ENCODE measurements at regions not wholly inside any gene's neighbourhood (a gene's known extent, or its start where the extent isn't known, plus 50 kb on each side); places are given as distances from the start of the nearest gene placed in this dataset.
A peak's percentile ranks its signal among the peaks of the same experiment; 100 is the strongest.

DNA sequence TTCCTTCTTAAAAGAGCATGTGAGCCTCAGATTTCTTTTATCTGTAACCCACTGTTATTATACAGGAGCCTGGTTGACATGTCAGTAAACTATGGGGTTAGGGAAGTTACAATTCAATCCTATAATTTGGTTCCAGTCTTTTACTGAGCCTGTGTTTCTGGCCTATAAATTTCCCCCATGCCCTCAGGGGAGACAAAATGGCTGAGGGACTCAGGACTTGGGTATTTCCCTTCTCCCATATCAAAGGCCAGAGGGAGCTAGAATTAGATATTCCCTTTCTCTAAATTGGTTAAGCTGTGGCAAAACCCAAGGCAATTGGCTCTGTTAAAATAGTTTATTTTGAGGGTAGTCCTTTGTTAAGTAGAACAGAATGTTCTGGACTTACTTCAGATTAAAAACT, 823.2 kb downstream of the TLE1 start:
- DNase-seq (ENCODE audit: low read depth, low spot score) = no peak

DNA sequence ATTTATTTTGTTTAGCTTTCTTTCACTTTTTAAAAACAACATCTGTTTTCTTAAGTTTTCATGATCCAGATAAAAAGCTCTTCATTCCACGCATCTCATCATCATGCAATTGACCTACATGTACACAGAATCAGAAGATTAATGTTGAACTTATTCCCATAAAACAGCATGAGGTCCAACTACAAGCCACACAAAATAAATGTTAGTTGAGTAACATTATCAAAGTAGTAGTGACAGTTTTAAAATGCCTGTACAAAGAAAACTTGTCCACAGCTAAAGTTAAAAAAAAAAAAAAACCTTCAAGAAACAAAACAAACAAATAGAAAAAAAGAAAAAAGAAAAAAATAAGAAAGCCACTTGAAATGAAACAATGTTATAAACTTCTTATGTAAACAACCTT, 846.3 kb downstream of the TLE1 start:
- no peak for DNase-seq (ENCODE audit: low read depth, low spot score)

DNA sequence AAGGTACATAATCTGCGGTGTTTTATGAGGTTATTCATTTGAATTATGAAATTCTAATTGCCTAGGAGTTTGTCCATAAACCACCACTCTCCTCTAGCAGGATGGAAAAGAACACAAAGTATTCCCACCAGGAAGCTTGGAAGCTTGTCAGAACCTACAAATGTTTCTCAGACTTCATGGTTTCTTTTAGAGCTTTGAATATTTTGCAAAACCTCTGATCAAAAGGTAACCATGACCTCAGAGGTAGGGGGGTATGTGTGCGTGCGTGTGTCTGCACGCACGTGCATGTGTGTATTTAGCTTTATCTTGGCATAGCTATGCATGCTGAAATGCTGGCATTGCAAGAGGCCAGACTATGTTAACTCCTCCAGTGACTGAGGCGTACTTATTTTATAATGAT, 847.0 kb downstream of the TLE1 start:
- peak; percentile 62 for DNase-seq (ENCODE audit: low read depth, low spot score)

DNA sequence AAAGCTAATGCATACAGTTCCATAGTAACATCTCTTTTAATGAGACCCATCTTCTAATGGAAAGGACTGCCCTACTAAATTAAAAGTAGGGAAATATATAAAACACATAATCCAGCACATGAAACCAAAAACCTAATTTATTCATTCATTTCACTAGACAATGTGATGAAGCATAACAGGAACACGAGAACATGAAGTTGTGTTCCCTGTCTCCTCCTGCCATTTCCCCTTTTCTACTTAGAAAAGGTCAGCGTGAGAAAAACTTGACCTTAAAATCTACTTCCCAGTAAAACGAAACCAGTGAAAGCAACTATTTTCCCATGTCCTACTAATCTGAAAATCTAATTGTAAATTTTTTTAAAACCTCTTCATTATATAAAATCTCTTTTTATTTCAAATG, 847.5 kb downstream of the TLE1 start:
- DNase-seq (ENCODE audit: low read depth, low spot score) = no peak

DNA sequence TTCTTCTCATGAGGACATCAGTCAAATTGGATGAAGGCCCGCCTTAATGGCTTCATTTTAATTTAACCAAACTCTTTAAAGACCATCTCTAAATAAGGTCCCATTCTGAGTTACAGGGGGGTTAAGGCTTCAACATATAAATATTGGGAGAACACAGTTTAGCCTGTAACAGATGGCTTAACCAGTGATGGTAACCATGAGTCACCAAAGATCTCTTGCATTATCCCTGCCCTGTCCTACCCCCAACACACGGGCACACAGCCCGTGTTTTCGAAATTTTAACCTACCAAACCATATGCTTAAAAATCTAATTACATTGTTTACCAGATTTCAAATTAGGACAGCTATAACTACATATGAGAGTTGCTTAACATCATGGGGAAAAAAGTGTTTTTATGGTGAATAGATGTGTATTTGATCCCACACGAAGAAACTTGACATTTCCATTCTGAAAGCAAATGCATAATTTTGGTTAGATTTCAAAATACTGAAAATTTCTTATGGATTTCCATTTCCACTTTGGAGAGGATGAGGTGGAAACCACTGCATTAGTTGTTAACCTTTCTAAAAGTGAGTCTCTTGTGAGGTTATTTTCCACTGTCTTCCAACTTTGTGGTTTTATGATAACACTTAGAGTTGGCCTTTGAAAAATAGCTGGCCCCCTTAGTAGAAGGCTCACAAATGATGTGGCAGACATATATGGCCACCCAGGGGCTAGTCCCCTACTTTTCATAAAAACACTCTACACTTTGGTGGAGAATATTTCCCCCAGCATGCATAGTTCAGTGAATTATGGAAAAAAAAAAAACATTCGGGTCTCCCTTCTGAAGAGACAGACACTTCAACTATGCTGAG, 849.3 kb downstream of the TLE1 start:
- DNase-seq (ENCODE audit: low read depth, low spot score) = no peak

DNA sequence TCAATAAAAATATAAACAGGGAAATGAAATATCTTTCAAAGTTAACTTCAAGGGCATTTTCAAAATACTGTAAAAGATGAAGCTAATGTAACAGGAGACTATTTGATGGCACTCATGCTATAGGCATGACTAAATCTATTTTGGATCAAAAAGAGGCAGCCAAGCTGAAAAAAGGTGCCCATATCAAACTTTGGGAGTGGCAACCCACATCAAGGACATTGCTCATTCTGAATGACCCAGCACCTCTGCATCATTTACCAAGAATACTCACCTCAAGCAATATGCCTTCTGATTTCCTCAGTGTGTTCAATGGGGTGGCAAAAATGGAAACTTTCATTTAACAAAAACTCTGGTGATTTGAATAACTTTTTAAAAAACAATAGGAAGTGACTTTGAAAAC, 853.3 kb downstream of the TLE1 start:
- DNase-seq (ENCODE audit: low read depth, low spot score) = no peak

DNA sequence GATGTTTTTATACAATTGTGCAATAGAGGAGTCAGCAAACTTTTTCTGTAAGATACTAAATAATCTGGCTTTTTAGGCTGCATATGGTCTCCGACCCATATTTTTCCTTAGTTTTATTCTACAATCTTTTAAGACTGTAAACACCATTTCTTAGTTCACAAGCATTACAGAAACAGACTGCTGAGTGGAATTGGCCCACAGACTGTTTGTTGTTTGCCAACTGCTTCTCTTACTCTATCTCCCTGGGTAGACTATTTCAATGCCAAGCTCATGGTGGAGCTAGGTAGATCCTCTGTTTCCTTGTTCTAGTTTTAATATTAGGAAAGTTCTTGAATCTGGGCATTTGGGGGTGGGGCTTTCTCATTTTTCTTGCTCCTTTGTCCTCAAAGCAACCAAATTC, 857.6 kb downstream of the TLE1 start:
- DNase-seq (ENCODE audit: low read depth, low spot score) = no peak

DNA sequence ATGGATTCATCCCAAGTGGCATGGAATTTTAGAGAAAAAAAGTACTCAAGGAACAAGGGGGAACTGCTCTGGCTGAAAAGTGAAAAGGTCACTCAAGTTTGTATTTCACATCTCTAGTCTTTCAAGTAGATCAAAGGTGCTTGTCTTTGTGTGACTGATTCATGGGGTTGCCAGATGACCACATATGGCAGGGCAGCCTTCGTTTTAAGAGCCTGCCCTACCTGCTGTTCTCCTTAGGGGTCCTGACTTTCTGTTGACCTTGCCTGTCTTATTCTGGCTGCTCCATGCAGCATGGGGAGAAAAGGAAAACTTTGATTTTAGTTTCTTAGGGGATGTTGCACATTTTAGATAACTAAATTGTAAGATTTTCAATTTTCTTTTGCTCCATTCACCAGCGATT, 877.7 kb downstream of the TLE1 start:
- peak; percentile 62 for DNase-seq (ENCODE audit: low read depth, low spot score)

DNA sequence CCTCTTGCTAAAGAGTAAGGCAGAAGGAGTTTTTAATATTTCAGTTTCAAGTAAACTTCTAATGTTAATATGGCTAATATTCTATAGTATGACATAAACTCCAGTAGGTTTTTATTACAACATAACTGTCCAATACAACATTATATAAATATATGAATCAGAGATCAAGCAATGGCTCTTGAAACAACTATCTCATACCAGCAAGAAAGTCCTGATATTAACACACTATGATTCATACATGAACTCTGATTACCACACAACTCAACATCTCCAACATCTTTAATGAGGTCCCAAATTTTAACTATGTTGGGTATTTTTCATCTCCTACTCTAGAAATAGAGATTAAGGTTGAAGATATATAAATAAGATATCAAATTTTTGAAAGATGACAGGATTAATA, 878.3 kb downstream of the TLE1 start:
- no peak for DNase-seq (ENCODE audit: low read depth, low spot score)

DNA sequence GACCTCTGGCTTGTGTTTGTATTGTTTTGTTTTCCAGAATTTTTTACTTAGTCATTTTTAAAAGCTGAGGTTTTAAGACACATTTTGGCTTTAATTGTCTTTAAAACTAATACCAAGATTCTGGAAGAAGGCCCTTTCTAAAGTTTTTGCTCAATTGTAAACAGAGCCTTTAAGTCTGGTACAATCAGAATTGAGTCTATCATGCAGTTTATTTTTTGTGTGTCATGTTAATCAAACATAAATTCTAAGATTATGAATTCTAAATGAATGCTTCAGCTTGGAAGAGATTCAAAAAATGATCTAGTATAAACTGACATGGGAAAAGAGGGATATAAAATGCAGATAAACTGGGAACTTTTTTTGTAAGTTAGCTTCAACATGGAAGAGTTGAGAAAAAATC, 882.7 kb downstream of the TLE1 start:
- no peak for DNase-seq (ENCODE audit: low read depth, low spot score)

DNA sequence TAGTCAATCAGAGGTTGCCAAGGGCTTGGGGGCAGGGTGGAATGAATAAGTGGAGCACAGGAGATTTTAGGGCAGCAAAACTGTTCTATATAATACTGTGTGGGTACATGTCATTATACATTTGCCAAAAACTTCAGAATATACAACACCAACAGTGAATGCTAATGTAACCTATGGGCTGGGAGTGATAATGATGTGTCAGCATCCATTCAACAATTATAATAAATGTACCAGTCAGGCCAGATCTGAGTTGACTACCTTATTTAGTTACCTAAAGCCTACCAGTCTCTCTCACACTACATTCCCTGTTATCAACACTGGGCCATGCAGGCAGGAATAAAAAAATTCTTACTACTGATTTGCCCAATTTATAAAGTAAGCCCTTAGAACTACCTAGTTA, 884.5 kb downstream of the TLE1 start:
- DNase-seq (ENCODE audit: low read depth, low spot score) = no peak

DNA sequence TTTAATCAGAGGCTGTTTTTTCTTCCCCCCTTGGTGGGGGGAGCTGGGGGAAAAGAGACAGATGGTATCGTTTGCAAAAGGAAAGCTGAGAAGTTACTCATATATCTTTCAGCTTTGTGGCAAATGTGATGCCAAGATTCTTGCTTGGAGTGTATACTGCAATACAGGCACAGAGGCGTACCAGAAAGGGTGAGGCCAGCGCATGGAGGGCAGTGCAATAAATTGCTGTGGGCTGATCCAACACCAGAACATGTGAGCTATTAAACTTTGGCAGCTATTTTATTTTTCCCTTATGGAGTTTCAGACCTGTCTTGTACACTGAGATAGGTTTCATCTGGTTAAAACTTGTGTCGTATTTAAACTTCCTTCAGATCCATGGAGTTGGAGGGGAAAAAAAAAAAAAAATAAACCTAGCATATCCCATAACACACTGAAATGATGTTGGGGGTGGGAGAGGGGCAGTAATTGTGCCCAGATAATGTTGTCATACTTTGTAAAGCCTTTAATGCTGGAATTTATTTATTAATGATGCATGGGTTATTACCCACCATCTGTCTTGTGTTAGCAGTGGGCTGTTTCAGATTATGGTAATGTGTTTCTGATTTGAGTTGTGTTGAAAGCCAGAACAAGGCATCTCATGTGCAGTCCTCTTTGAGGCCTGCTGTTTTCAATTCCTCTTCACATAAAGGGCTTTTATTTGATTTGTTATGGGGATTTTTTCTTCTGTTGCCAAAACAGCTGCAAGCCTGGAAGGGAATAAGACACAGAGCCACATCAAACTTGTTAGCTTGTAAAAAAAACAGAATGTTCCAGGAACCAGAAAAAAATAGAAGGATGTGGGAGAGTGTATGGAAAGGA, 891.3 kb downstream of the TLE1 start:
- peak; percentile 62 for DNase-seq (ENCODE audit: low read depth, low spot score)

DNA sequence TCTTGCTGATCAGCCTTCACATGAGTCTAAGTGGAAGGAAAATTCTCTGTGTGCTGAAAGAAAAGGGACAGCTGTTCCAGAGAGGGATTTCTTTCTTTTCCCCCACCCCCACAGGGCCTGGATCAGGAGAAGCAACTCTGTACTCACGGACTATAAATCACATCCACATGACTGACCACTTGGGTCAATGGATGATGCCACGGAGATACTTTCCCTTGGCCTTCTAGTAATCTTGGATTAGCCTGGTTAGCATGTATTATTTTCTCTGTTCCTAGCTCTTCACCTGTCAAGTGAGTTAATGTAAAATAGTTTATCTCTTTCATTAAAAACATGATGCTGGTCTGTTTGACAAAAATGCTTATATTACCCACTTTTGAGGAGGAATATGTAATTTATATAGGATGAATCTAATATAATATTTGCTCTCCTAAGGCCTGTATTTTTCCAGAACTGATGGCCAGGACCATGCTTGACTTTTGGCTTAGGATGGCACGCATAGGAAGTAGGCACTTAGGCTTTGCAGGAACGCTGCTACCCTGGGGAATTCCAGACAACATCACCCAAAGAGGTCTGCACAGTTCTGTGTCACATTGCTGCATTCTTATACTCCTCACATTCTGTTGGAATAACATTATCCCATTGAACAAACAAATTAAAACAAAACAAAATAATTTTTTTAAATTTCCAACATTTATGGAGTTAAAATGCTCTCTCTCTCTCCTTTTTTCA, 892.1 kb downstream of the TLE1 start:
- DNase-seq (ENCODE audit: low read depth, low spot score) = no peak

DNA sequence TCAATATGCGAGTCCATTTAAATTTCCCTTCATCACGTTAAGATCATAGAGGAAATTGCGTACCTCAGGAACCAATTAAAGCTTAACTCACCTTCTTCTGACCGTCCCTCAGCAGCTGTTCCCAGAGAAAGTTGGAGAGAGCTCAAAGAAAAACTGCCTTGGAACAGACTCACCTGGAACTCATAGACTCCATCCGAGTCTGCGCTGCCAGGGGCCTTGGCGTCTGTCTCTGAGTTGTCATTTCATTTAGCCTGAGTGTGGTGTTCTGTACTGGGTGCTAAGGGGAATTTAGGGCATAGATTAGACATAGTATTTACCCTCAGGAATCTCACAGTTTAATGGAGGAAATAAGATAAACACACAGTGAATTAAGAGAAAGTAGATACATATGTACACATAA, 892.7 kb downstream of the TLE1 start:
- DNase-seq (ENCODE audit: low read depth, low spot score) = no peak

DNA sequence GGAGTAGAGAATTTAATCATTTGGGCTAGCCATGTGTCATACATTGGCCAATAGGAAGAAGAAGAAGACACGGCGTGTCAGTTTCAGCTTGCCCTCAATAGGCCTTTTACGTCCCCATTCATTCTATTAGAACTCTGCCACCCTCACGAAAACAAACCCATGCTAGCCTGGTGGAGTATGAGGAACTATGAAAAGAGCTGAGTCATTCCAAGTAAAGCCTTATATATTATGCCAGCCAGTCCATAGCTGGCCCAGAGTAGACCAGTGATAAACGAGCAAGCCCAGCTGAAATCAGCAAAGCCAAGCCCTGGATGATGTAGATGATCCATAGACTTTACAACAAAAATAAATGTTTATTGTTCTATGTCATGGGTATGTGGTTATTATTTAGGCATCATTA, 895.1 kb downstream of the TLE1 start:
- DNase-seq (ENCODE audit: low read depth, low spot score) = no peak

DNA sequence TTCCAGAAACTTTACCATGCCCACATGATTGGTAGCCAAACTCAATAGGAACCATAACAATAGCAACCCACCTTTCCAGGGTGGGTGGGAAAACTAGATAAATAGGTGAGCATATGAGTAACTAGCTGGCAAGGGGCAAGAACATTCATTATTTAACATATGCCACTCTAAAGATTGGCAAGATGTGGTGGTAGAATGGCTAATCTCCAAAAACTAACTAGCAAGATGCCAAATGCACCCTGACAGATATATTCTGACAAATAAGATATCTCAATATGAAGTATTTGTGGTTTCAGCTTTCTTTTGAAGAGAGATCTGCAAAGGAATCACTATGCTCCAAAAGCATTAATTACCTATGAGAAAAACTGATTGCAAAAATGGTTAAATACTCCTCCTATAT, 895.6 kb downstream of the TLE1 start:
- DNase-seq (ENCODE audit: low read depth, low spot score) = no peak

DNA sequence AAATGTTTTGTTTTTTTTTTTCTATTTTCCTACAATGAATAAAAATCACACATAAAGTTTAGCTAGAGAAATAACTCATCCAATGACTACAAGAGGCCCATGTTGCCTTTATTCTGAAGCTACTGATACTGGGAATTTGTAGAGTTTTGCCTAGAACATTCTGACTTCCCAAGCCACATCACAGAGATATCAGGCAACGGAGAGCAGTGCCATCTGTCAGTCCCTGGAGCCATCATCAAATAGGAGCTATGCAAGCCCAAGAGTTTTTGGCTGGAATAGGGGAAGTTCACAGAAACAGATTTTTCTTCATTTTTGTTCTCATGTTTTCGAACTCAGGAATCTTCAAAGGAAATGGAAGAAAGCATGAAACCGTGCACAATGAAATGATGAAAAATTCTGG, 896.6 kb downstream of the TLE1 start:
- no peak for DNase-seq (ENCODE audit: low read depth, low spot score)

DNA sequence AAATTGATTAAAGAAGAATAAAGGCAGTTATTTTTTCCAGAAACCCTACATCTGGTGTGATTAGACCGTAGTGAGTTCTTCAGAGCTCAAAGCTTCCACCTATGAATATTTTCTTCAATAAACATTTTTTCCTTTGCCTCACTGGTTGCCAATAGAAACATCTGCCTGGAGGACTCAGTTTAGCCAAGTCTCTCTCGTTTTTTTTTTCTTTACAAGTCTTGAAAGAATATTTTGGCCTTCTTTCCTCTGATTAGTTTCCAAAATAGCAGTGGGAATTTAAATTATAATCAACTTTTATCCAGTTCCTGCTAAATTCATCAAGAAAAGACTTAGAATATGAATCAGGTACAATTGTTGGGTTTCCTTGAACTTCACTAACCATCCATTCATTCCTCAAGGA, 897.5 kb downstream of the TLE1 start:
- DNase-seq (ENCODE audit: low read depth, low spot score) = no peak

DNA sequence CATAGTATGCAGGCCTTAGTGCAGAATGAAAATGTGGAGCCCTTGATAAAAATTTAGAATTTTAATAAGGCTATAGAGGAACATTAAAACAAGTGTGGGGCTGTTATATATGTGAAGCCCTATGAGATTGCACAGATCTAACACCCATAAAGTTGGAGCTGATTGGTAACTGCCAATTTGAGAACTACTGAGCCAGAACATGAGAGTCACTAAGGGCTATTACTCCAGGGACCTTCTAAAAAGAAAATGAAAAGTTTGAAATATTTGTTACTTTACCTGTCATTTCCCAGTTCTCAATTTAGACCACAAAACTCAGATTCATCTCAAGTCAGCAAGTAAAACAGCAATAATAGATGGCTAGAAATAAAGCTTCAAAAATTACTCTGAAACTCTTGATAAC, 898.6 kb downstream of the TLE1 start:
- no peak for DNase-seq (ENCODE audit: low read depth, low spot score)

DNA sequence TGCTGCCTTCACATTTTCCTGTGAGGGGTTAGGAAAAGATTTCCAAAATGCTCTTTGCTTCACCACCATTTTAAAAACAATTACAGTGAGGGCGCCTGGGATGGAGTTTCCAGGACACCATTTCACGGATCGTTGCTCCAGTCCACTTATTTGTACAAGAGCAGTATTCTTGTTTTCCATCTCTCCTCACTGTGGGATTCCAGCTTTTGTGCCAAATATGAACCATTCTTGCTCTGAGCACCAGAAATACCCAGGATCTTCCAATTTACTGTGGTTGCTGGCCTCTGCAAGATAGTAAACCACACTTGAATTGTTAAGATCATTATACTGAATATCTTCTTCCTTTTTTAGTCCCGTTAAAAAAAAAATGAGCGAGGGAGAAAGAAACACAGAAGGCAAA, 899.5 kb downstream of the TLE1 start:
- DNase-seq (ENCODE audit: low read depth, low spot score) = no peak

DNA sequence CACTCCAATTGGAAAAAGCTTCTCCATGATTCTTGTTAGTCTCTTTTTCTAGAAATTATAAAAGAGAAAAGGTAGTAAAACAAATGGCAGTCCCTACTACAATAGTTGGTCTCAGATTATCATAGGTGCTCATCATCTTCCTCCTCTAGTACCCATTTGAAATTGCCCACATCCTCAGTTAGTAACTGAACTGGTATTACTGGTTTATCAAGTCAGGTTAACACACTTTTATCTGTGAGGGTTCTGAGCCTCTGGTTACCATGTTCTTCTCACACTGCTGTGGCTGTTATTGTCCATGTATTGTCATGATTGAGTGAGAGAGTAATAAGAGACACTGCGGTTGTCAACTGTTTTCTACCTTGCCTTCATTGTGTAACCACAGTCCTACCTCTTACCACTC, 901.7 kb downstream of the TLE1 start:
- DNase-seq (ENCODE audit: low read depth, low spot score) = no peak

DNA sequence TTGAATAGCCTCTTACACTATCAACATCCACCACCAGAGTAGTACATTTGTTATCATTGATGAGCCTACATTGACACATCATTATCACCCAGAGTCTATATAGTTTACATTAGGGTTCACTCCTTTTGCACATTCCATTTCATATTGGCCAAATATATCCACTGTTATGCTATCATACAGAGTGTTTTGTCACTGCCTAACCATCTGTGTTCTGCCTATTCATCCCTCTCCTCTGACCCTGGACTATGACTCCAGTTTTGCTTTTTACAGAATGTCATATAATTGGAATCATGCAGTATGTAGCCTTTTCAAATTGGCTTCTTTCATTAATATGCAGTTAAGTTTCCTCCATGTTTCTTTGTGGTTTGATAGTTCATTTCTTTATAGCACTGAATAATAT, 904.7 kb downstream of the TLE1 start:
- no peak for DNase-seq (ENCODE audit: low read depth, low spot score)

All from smooth muscle cell of the brain vasculature (primary cell).